ENCODE measurements at regions not wholly inside any gene's neighbourhood (a gene's known extent, or its start where the extent isn't known, plus 50 kb on each side); places are given as distances from the start of the nearest gene placed in this dataset.

- TF ChIP-seq EP300 (IDR thresholded peaks at IDR 0.05) (no peak), CTCF (IDR thresholded peaks at IDR 0.05) (no peak), POLR2AphosphoS5 (IDR thresholded peaks at IDR 0.05) (no peak)
These were observed 289.1 kb downstream of the TFAP2B start for GRCh38 chr6:51107769-51108203.
